GM18520 (cell line): ENCODE measurements at regions not wholly inside any gene's neighbourhood (a gene's known extent, or its start where the extent isn't known, plus 50 kb on each side); places are given as distances from the start of the nearest gene placed in this dataset.

ENCODE experiments used
- ATAC-seq: cut with Tn5 transposase; IDR thresholded peaks from one replicate; pipeline ENCODE4 v1.9.1; 2021; ENCODE audit not compliant: unreplicated experiment

- ATAC-seq = no peak
Observed at GRCh38 chr3:30162579-30162978, 443.8 kb upstream of the TGFBR2 start.

- no peak for ATAC-seq
Observed at GRCh38 chr3:30166535-30166934, 439.9 kb upstream of the TGFBR2 start.

DNA sequence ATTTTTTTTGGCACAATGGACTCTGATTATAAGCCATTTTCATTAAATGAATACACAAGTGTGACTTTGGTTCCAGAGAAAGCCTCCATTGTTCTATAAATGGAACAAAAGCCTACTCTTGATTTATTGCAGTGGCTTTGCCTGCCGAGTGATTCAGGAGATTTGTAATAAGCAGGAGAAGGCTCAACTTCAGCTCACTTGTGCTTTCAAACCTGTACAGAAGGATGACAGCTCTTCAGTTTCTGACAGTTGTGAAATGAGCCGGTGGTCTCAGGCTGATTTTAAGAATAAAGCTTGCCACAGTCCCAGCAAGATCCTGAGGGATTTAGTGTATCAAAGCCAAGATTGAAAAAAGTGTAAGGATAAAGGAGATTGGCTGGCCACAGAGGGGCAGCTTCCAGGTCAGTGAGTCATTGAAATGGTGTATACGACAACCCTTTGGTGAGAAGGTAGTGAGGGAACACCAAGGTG lies 438.8 kb upstream of the TGFBR2 start:
- ATAC-seq = no peak

DNA sequence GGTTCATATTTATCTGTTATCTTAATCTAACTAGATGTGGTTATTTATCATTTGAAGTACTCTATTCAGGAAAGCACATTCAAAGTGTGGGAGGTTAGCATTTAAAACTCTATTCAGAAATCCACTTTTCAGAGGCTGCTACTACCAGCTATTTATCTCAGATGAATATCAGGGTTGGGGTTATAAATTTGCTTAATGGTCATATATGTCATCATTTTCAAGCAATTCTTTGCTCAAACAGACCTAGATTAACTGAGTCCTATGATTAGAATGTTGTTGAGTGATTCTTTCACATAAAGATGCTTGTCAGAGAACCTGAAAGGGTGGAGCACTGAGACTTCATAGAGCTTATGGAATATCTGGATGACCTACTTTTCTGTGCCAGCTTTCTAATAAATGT lies 436.9 kb upstream of the TGFBR2 start:
- ATAC-seq = no peak

GRCh38 chr3:30170681-30171438 lies 435.5 kb upstream of the TGFBR2 start:
- no peak for ATAC-seq

DNA sequence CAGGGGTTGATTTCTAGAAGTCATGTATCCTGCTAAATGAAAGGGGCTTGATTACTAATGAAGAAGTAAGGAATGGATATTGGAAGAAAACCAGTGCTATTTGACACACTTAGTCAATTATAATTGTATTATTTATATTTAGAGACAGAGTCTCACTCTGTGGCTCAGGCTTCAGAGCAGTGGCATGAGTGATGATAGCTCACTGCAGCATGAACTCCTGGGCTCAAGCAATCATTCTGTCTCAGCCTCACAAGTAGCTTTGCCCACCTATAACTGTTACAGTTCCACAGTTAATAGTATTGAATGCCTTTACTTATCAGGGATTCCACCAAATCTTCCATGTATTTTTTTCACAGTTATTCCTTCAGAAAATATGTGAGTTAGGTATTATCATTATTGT lies 432.0 kb upstream of the TGFBR2 start:
- ATAC-seq = no peak

DNA sequence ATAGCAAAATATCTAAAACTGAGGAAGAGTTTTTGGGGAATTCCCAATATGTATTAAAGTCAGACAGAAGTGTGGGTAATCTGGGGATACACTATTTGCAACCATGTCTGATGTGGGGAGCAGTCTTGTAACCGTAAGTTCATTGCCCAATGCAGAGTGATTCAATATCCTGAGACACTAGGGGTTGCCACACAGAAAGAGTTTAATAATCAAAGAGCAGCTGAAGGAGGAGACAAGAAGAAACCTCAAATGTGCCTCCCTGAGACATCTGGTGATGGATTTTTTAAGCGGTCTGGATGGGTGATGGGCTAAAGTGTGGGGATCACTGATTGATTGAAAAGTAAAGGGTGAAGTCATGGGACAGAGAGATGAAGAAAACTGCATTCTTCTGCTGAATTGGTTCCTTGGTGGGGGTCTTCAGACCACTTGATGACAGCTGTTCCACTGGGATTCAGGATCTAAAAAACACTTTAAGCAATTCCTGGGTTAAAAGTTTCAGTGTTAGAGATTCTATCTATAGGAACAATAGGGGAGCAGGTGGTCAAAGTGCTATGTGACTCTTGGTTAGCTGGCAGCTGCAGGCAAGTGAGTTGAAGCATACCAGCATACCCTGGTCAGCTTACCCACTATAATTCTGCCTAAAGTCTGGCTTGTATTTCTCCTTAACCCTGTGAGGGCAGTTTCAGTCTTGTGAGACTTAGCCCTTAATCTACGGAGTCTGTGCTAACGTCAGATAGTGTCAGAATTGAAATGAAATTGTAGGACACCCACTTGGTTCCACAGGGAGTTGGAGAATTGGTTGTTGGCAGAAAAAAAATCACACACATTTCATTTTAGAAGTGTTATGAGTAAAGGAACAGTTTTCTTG lies 425.9 kb upstream of the TGFBR2 start:
- ATAC-seq = no peak

GRCh38 chr3:30181178-30181465 lies 425.3 kb upstream of the TGFBR2 start:
- no peak for ATAC-seq

- no peak for ATAC-seq
Observed at GRCh38 chr3:30181581-30181980, 424.8 kb upstream of the TGFBR2 start.

GRCh38 chr3:30183421-30183820 lies 423.0 kb upstream of the TGFBR2 start:
- no peak for ATAC-seq

- ATAC-seq = no peak
Observed at GRCh38 chr3:30184091-30184810, 422.1 kb upstream of the TGFBR2 start.

GRCh38 chr3:30185872-30186271 lies 420.5 kb upstream of the TGFBR2 start:
- ATAC-seq = no peak

DNA sequence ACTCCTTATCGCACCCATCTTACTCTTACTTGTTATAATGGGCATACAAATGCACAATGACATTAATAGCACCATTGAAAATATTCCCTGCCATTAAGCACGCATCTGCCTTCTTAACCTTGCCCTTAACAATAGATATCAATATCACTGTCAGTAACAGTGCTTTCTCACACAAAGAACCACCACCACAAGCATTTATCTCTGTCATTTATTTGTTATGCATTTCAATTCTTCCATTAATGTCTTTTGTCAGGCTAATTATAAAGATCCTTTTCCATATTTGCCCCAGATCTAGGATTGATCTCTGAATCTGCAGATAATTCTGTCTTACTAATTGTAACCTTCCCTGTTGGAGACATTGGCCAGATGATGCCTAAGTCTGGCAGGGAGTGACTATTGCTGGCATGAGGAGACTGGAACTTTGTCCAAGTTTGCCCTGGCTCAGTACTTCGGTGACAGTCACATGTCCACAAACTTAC lies 419.6 kb upstream of the TGFBR2 start:
- no peak for ATAC-seq

DNA sequence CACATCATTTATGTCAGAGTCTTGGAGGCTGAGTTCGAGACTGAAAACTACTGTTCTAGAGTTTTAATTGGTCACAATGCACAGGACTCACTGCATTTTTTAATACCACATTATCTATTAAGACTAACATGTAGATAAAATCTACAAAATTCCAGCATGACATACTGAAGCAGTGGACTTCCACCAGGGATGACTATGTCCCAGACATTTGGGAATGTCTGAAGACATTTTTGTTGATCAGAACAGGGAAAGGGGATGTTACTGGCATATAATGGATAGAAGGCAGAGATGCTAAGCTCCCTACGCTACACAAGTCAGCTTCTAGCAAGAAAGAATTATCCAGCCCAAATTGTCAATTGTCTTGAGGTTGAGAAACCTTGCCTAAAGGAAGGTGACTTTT lies 419.0 kb upstream of the TGFBR2 start:
- no peak for ATAC-seq

- no peak for ATAC-seq
Observed at GRCh38 chr3:30188713-30189112, 417.7 kb upstream of the TGFBR2 start.

DNA sequence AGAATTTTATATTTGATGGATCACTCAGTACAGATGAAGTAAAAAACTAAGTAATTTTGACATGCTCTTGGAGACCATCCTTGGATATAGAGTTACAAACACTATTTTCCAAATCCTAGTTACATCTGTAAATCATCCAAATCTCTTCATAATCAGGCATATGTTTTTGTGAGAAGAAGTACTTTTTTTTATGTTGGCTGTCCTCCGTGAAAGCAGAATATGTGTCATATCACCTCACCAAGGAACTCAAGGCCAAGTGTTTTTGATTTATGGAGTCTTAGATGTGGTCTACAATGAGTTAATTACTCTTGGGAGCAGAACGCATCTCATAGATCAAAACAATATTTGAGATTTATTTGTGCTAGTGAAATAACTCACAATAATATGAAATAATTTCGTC lies 416.5 kb upstream of the TGFBR2 start:
- no peak for ATAC-seq

DNA sequence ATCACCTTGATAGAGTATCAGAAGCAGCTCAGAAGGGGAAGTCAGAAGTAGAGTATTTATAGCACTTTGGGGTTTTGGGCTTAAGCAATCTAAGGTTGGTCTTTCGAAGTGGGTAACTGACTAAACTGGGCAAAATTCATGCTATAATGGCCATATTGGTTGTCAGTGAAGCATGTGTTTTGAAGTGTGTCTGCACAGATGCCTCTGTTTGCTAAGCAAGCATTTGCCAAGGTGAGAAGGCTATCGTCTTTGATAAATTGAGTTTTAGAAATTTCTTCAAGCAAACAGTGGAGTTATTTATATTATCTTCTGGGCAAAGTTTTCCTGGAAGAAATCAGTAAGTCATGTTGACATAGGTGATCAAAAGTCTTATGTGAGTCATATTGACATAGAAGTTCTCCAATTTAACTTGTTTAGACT lies 412.8 kb upstream of the TGFBR2 start:
- ATAC-seq = no peak

GRCh38 chr3:30195352-30195751 lies 411.0 kb upstream of the TGFBR2 start:
- ATAC-seq = no peak

GRCh38 chr3:30198162-30198561 lies 408.2 kb upstream of the TGFBR2 start:
- no peak for ATAC-seq

- no peak for ATAC-seq
Observed at GRCh38 chr3:30199096-30199759, 407.2 kb upstream of the TGFBR2 start.

DNA sequence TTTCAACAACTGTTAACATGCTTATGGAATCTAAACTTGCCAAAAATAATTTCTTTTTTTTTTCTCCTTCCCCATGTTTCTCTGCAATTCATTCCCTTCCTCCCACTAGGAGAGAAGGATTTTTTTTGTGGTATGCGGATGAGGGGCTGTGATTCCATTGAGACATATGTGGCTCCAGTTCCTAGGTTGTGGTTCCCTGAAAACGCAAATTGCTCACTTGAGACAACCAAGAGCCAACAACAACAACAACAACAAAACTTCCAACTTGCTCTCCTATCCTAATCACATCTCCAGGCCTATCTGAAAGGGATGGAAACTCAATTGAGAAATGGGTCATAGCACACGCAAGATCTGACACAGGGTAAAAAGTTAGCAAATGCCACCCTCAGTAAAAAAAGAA lies 406.5 kb upstream of the TGFBR2 start:
- ATAC-seq = no peak
